Uterus (tissue), 3 donors: ENCODE measurements at regions not wholly inside any gene's neighbourhood (a gene's known extent, or its start where the extent isn't known, plus 50 kb on each side); places are given as distances from the start of the nearest gene placed in this dataset.
"Not testable (repeated sequence)": the region's sequence is repeated elsewhere in the genome, so short reads cannot be mapped to it uniquely, and the experiment has no call there.

Source experiments
- DNase-seq, 2 donors: peaks; one replicate each; pipeline ENCODE4 v3.0.0-alpha.2; 2019 to 2020
- H3K27ac ChIP-seq, 2 donors: fragments of 200-600 bp; sonication (generic); 1 replicate in 1 of 2; 2 replicates in 1 of 2; pipeline ENCODE4 v1.5.1; 2016 to 2018
- H3K27me3 ChIP-seq, 2 donors: fragments of 200-600 bp; sonication (generic); one replicate each; pipeline ENCODE4 v1.5.1; 2018 to 2019; ENCODE audit warnings: control low read depth in 1 of 2
- H3K36me3 ChIP-seq, 2 donors: fragments of 200-600 bp; sonication (generic); one replicate each; pipeline ENCODE4 v1.5.1; 2019; ENCODE audit warnings: control low read depth in 1 of 2
- H3K4me1 ChIP-seq, 2 donors: fragments of 200-600 bp; sonication (generic); one replicate each; pipeline ENCODE4 v1.5.1; 2018 to 2019; ENCODE audit warnings: control low read depth in 1 of 2
- H3K4me3 ChIP-seq, 2 donors: fragments of 200-600 bp; sonication (generic); 1 replicate in 1 of 2; 2 replicates in 1 of 2; pipeline ENCODE4 v1.5.1; 2018 to 2019; ENCODE audit warnings: mild to moderate bottlenecking in 1 of 2
- H3K9me3 ChIP-seq, 2 donors: fragments of 200-600 bp; sonication (generic); one replicate each; pipeline ENCODE4 v1.5.1; 2019; ENCODE audit warnings: control low read depth in 1 of 2
- intact Hi-C: fragments of 100-400 bp; cut with DNase I; formaldehyde crosslinking; loops from one replicate; pipeline ENCODE4 v1.15.1; 2023; ENCODE audit warnings: low total_unique reads
- donor health status: DM: yes; HTN: yes; CAD: no.

- intact Hi-C loops, H3K4me1 ChIP-seq, H3K27ac ChIP-seq, H3K27me3 ChIP-seq, H3K4me3 ChIP-seq, H3K36me3 ChIP-seq, DNase-seq: not testable (repeated sequence)
- peaks cover 0 to 14% of the 10 kb centered on the region in 2 donors for H3K9me3 ChIP-seq
Measured at GRCh38 chr21:10325546-10325945, 195.8 kb upstream of the TPTE start.

- H3K36me3 ChIP-seq, H3K27ac ChIP-seq, H3K27me3 ChIP-seq, H3K4me3 ChIP-seq, H3K4me1 ChIP-seq, DNase-seq, intact Hi-C loops: not testable (repeated sequence)
- H3K9me3 ChIP-seq, result peaks cover 0 to 14% of the 10 kb centered on the region in 2 donors
Measured at GRCh38 chr21:10326146-10326545, 195.2 kb upstream of the TPTE start.

- H3K36me3 ChIP-seq, H3K4me1 ChIP-seq, H3K27me3 ChIP-seq, intact Hi-C loops, H3K27ac ChIP-seq, H3K4me3 ChIP-seq, DNase-seq: not testable (repeated sequence)
- H3K9me3 ChIP-seq, result peaks cover 0 to 14% of the 10 kb centered on the region in 2 donors
Measured at GRCh38 chr21:10328646-10329045, 192.7 kb upstream of the TPTE start.

GRCh38 chr21:10330641-10331119 lies 190.7 kb upstream of the TPTE start:
- H3K36me3 ChIP-seq, H3K27ac ChIP-seq, H3K27me3 ChIP-seq, DNase-seq, intact Hi-C loops, H3K4me3 ChIP-seq, H3K4me1 ChIP-seq: not testable (repeated sequence)
- peaks cover 0 to 12% of the 10 kb centered on the region in 2 donors for H3K9me3 ChIP-seq

GRCh38 chr21:10331134-10331533 lies 190.2 kb upstream of the TPTE start:
- H3K36me3 ChIP-seq, H3K27me3 ChIP-seq, intact Hi-C loops, H3K4me1 ChIP-seq, H3K27ac ChIP-seq, H3K4me3 ChIP-seq, DNase-seq: not testable (repeated sequence)
- H3K9me3 ChIP-seq, result peaks cover 0 to 11% of the 10 kb centered on the region in 2 donors

GRCh38 chr21:10332935-10333334 lies 188.4 kb upstream of the TPTE start:
- H3K27ac ChIP-seq, intact Hi-C loops, H3K4me3 ChIP-seq, H3K9me3 ChIP-seq, H3K36me3 ChIP-seq, H3K27me3 ChIP-seq, H3K4me1 ChIP-seq, DNase-seq: not testable (repeated sequence)

- H3K27ac ChIP-seq, H3K4me3 ChIP-seq, H3K4me1 ChIP-seq, H3K9me3 ChIP-seq, H3K36me3 ChIP-seq, H3K27me3 ChIP-seq, DNase-seq, intact Hi-C loops: not testable (repeated sequence)
Measured at GRCh38 chr21:10334391-10334790, 187.0 kb upstream of the TPTE start.

- H3K27ac ChIP-seq, intact Hi-C loops: not testable (repeated sequence)
Measured at GRCh38 chr21:10342261-10342956, 179.0 kb upstream of the TPTE start.

GRCh38 chr21:10343146-10343935 lies 178.0 kb upstream of the TPTE start:
- H3K27me3 ChIP-seq, H3K9me3 ChIP-seq, H3K36me3 ChIP-seq, DNase-seq, H3K27ac ChIP-seq, H3K4me1 ChIP-seq, H3K4me3 ChIP-seq, intact Hi-C loops: not testable (repeated sequence)

More at GRCh38 chr21:10342261-10342956, 179.0 kb upstream of the TPTE start:
- not testable (repeated sequence) for H3K27me3 ChIP-seq, DNase-seq, H3K4me1 ChIP-seq, H3K9me3 ChIP-seq, H3K4me3 ChIP-seq, H3K36me3 ChIP-seq

- H3K4me1 ChIP-seq, intact Hi-C loops, DNase-seq, H3K9me3 ChIP-seq, H3K27ac ChIP-seq, H3K36me3 ChIP-seq, H3K4me3 ChIP-seq, H3K27me3 ChIP-seq: not testable (repeated sequence)
Measured at GRCh38 chr21:10344266-10344665, 177.1 kb upstream of the TPTE start.

GRCh38 chr21:10345178-10345612 lies 176.2 kb upstream of the TPTE start:
- H3K27me3 ChIP-seq, H3K4me1 ChIP-seq, intact Hi-C loops, H3K4me3 ChIP-seq, H3K9me3 ChIP-seq, DNase-seq, H3K27ac ChIP-seq, H3K36me3 ChIP-seq: not testable (repeated sequence)

GRCh38 chr21:10346249-10346648 lies 175.1 kb upstream of the TPTE start:
- H3K36me3 ChIP-seq, H3K9me3 ChIP-seq, H3K27me3 ChIP-seq, H3K27ac ChIP-seq, intact Hi-C loops, DNase-seq, H3K4me1 ChIP-seq, H3K4me3 ChIP-seq: not testable (repeated sequence)

GRCh38 chr21:10346933-10347615 lies 174.3 kb upstream of the TPTE start:
- intact Hi-C loops, DNase-seq, H3K4me1 ChIP-seq, H3K36me3 ChIP-seq, H3K27ac ChIP-seq, H3K9me3 ChIP-seq, H3K4me3 ChIP-seq, H3K27me3 ChIP-seq: not testable (repeated sequence)
